Rectal smooth muscle tissue (tissue), 1 donor: ENCODE measurements at regions not wholly inside any gene's neighbourhood (a gene's known extent, or its start where the extent isn't known, plus 50 kb on each side); places are given as distances from the start of the nearest gene placed in this dataset.

Experiments
- H3K27ac ChIP-seq: one replicate; pipeline ENCODE4 v1.7.0; 2013; ENCODE audit warnings: low read depth, low read length, inconsistent platforms
- H3K27me3 ChIP-seq: one replicate; pipeline ENCODE4 v1.7.0; 2013; ENCODE audit warnings: low read length; ENCODE audit not compliant: control insufficient read depth, insufficient read depth
- H3K36me3 ChIP-seq: one replicate; pipeline ENCODE4 v1.7.0; 2013; ENCODE audit warnings: low read length; ENCODE audit not compliant: control insufficient read depth, insufficient read depth
- H3K4me1 ChIP-seq: one replicate; pipeline ENCODE4 v1.7.0; 2013; ENCODE audit warnings: low read length; ENCODE audit not compliant: control insufficient read depth, insufficient read depth
- H3K4me3 ChIP-seq: one replicate; pipeline ENCODE4 v1.7.0; 2013; ENCODE audit warnings: low read length
- H3K9ac ChIP-seq: one replicate; pipeline ENCODE4 v1.7.0; 2013; ENCODE audit warnings: low read length

DNA sequence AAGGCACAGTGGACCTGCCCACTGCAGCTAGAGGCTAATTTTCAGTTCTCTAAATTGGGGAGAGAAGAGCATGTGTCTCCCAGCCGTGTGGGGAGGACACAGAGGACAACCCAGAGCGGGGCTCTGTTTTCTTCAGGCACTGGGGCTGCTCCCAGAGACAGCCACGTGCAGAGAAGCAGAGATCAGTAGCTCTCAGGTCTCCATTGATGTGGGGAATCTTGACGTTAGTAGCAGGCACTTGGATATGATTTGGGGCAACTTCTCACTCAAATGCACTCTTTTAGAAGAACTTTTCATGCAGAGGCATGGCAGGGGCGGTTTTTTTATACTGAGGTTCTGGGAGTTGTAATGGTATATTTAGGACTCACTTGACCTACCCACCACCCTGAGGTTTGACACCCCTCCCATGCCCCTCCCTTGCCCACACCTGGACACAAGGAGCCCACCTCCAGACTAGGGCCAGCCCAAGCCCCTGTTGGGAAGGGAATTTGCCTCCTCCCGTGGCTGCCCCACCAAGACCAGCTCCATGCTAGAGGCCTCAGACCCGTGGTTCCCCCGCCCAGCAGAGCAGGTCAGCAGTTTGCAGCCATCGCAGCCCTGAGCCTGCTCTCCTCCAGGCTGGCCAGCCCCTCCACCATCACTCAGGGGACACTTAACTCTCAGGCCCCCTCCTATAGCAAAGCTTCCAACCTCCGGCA, 94.2 kb upstream of the RTL6 start:
- peaks cover 8% of the 10 kb centered on the region for H3K27me3 ChIP-seq

GRCh38 chr22:44591146-44591790, 93.2 kb upstream of the RTL6 start:
- Histone ChIP-seq H3K9ac (no peak overlapping the region), H3K27ac (no peak overlapping the region), H3K27me3 (peaks cover 8% of the 10 kb centered on the region), H3K36me3 (no peaks in the 10 kb centered on the region), H3K4me3 (no peak overlapping the region), H3K4me1 (no peaks in the 10 kb centered on the region)

More for the DNA sequence above, 94.2 kb upstream of the RTL6 start:
- H3K36me3 ChIP-seq, result no peaks in the 10 kb centered on the region
- H3K27ac ChIP-seq, result no peak overlapping the region
- no peak overlapping the region for H3K9ac ChIP-seq
- H3K4me1 ChIP-seq, result no peaks in the 10 kb centered on the region
- H3K4me3 ChIP-seq, result no peak overlapping the region

DNA sequence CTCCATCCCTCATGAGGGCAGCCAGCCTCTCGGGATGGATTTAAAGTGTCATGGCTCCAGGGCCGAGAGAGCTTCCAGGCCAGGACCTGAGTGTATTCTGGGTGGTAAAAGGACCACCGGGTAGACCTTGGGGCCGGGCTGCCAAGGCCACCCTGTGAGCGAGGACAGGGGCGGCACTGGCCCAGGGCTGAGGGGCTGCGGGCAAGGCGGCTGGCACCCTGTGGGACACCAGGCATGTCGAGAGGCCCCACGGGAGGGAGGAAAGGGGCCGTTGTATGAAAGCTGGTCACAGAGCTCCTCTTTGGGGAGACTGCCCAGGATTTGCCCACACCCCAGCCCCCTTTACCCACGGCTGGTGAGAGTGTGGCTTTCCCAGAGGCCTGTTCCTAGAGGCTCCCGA, 92.3 kb upstream of the RTL6 start:
- Histone ChIP-seq H3K4me3 (no peak overlapping the region), H3K36me3 (no peaks in the 10 kb centered on the region), H3K27me3 (peaks cover 5% of the 10 kb centered on the region), H3K9ac (no peak overlapping the region), H3K4me1 (no peaks in the 10 kb centered on the region), H3K27ac (no peak overlapping the region)

GRCh38 chr22:44589831-44590230, 91.8 kb upstream of the RTL6 start:
- Histone ChIP-seq H3K27ac (no peak overlapping the region), H3K4me3 (no peak overlapping the region), H3K27me3 (peaks cover 2% of the 10 kb centered on the region), H3K36me3 (no peaks in the 10 kb centered on the region), H3K4me1 (no peaks in the 10 kb centered on the region), H3K9ac (no peak overlapping the region)

DNA sequence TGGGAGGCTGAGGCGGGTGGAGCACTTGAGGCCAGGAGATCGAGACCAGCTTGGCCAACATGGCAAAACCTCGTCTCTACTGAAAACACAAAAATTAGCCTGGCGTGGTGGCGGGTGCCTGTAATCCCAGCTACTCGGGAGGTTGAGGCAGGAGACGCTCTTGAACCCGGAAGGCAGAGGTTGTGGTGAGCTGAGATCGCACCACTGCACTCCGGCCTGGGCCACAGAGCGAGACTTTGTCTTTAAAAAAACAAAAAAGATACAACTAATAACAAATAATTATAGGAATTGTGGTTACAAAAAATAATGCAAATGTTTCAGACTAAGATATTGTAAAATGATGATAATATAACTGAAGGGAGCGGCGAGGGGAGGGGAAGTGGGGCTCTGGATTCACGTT, 90.3 kb upstream of the RTL6 start:
- Histone ChIP-seq H3K9ac (no peak overlapping the region), H3K4me3 (no peak overlapping the region), H3K36me3 (no peaks in the 10 kb centered on the region), H3K4me1 (no peaks in the 10 kb centered on the region), H3K27me3 (peaks cover 3% of the 10 kb centered on the region), H3K27ac (no peak overlapping the region)

DNA sequence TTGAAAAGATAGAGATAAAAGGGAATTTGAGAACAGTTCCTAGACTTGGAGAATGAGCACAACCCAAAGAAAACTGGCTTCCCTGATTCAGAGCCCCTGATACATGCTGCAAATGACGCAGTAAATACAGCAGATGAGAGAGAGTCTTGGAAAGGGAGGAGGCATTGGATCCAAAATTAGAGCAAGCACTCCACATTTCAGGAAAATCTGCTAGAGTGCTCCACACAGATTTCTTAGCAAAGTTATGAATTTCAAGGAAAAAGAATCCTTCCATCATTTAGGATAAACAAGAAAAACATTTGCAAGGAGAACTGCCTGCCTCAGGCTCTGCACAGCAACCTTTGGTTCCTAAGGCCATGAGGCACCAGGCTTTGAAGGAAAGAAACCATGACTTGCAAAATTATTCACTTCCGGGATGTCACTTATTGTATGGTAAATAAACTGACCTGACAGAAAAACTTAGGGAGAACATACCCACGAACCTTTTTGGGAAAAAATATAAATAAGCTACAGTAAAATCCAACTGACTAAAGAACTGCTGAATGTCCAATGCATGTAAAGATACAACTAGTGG, 89.8 kb upstream of the RTL6 start:
- H3K4me1 ChIP-seq, result no peaks in the 10 kb centered on the region
- H3K27me3 ChIP-seq, result peaks cover 3% of the 10 kb centered on the region
- H3K9ac ChIP-seq, result no peak overlapping the region
- no peak overlapping the region for H3K27ac ChIP-seq
- no peaks in the 10 kb centered on the region for H3K36me3 ChIP-seq
- no peak overlapping the region for H3K4me3 ChIP-seq

DNA sequence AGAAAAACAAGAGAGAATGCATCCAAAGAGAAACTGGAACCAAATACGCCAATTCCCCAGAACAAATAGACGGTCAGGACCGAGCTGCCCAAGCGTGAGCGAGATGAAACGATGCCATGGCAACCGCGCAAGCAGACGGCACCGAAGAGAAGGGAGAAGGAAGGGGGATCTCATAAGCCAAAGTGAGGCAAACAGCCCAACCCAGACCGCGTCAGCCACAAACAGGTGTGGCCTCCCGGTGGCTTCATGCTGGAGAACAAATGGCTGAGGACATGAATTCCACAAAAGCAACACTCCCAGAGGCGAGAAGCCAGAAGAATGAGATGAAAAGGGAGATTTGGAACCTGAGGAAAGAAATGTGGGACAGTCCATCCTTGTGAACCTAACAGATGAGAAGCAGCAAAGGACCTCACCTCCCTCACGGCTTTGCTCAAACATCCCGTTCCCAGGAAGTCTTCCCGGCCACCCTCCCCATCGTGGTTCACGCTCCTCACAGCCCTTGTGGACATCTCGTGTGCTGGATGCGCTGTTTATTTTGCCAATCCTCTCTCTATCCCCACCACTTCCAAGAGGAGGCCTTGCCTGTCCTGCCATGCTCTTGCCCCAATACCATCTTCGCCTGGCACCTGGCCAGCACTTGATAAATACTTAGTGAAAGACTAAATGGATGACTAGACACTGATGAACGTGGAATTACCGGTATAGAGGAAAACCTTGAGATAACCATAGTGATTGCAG, 89.1 kb upstream of the RTL6 start:
- H3K9ac ChIP-seq, result no peak overlapping the region
- no peaks in the 10 kb centered on the region for H3K36me3 ChIP-seq
- no peak overlapping the region for H3K4me3 ChIP-seq
- no peak overlapping the region for H3K27ac ChIP-seq
- H3K4me1 ChIP-seq, result no peaks in the 10 kb centered on the region
- peaks cover 3% of the 10 kb centered on the region for H3K27me3 ChIP-seq

DNA sequence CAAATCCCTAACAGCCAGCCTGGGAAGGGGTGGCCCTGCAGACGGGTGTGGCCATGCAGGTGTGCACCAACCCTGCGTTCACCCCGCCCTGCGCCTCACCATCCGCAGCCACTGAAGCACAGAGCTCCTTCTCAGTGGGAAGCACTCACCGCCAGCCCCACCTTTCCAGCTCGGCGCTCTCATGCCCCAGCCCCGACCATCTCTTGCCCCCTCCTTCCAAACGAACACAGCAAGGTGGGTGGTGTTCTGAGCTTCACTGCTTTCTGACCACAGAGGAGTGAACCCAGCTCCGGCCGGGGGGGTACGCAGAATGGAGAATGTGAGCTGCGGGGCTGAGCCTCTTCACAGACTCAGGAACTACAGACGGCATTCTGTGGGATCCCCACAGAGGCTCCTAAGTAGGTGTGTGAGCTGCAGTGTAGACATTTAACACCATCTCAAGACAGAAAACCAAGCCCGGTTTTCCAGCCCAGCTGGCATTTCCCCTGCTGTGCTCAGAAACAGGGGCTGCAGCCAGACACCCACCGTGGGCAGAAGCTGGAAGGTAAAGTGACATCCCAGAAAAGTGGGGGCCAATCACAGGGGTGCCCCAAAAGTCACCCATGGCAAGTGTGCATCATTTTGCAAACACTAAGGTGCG, 88.4 kb upstream of the RTL6 start:
- Histone ChIP-seq H3K27me3 (peaks cover 3% of the 10 kb centered on the region), H3K9ac (no peak overlapping the region), H3K4me3 (no peak overlapping the region), H3K4me1 (no peaks in the 10 kb centered on the region), H3K27ac (no peak overlapping the region), H3K36me3 (no peaks in the 10 kb centered on the region)

DNA sequence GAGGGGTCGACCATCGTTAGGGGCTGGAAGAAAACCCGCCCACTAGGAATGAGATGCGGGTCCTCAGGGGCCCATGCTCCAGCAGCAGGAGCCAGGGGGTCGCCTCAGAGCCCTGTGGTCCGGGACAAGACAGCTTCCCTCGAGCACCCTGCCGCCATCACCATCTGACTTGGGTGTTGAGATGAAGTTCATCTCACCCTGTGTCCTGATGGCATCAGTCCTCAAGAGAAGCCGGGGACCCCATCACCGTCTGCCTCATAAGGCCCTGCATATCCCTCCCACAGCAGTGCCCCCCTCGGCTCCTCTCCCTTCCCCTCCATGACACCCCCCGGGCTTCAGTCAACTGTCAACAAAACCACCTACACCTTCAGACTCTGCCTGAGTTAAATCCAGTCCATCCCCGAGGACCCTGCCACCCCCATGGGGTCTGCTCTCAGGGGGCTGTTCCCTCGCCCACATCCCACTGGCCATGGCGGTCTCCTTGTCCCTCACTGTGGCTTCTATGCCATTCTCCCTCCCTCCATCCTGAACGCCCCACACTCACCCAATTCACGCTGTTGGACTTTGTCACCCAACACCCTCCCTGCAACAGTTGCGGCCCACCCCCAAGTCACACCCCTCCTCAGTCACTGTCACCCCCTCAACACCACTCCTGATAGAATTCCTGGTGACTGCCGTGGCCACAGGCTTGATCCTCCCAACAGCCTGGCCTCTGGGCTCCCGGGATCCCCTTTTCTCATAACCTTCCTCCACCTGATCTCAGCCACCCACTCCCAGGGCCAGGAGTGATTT, 87.7 kb upstream of the RTL6 start:
- Histone ChIP-seq H3K9ac (no peak overlapping the region), H3K4me3 (no peak overlapping the region), H3K27ac (no peak overlapping the region), H3K27me3 (peaks cover 3% of the 10 kb centered on the region), H3K4me1 (no peaks in the 10 kb centered on the region), H3K36me3 (no peaks in the 10 kb centered on the region)

GRCh38 chr22:44584256-44584902, 86.3 kb upstream of the RTL6 start:
- Histone ChIP-seq H3K27me3 (peaks cover 3% of the 10 kb centered on the region), H3K4me1 (no peaks in the 10 kb centered on the region)

GRCh38 chr22:44583854-44584253, 85.8 kb upstream of the RTL6 start:
- H3K4me1 ChIP-seq, result no peaks in the 10 kb centered on the region
- H3K27ac ChIP-seq, result no peak overlapping the region
- H3K36me3 ChIP-seq, result no peaks in the 10 kb centered on the region
- H3K27me3 ChIP-seq, result peaks cover 3% of the 10 kb centered on the region
- no peak overlapping the region for H3K9ac ChIP-seq
- H3K4me3 ChIP-seq, result no peak overlapping the region

More at GRCh38 chr22:44584256-44584902, 86.3 kb upstream of the RTL6 start:
- Histone ChIP-seq H3K4me3 (no peak overlapping the region), H3K9ac (no peak overlapping the region), H3K27ac (no peak overlapping the region), H3K36me3 (no peaks in the 10 kb centered on the region)
